HepG2 (cell line): ENCODE measurements at regions not wholly inside any gene's neighbourhood (a gene's known extent, or its start where the extent isn't known, plus 50 kb on each side); places are given as distances from the start of the nearest gene placed in this dataset.
A peak's percentile ranks its signal among the peaks of the same experiment; 100 is the strongest.

ENCODE experiments used
- ARID2 ChIP-seq: sonication (generic); formaldehyde crosslinking; IDR thresholded peaks from 2 replicates; pipeline ENCODE4 v1.8.1; 2022; ENCODE audit warnings: mild to moderate bottlenecking, missing genetic modification reagents, borderline replicate concordance
- BCL3 ChIP-seq: sonication (generic); formaldehyde crosslinking; IDR thresholded peaks from 2 replicates; pipeline ENCODE4 v1.5.1; 2020; ENCODE audit warnings: mild to moderate bottlenecking, missing genetic modification reagents, moderate library complexity
- BRD4 ChIP-seq: sonication (generic); formaldehyde crosslinking; IDR thresholded peaks from 2 replicates; pipeline ENCODE4 v1.4.0; 2020; ENCODE audit warnings: missing genetic modification reagents
- CEBPB ChIP-seq: IDR thresholded peaks from 2 replicates; pipeline ENCODE4 v1.6.1; 2011; ENCODE audit warnings: low read depth, low read length, improper control_type of control experiment, borderline replicate concordance
- GABPB1 ChIP-seq: IDR thresholded peaks from 2 replicates; pipeline ENCODE4 v1.6.1; 2016; ENCODE audit warnings: mild to moderate bottlenecking, missing genetic modification reagents, moderate library complexity, missing compliant biosample characterization
- GATAD2A ChIP-seq: IDR thresholded peaks from 2 replicates; pipeline ENCODE4 v1.6.1; 2016
- HMGA1 ChIP-seq: sonication (generic); formaldehyde crosslinking; conservative IDR thresholded peaks from 2 replicates; pipeline ENCODE4 v1.4.0; 2020; ENCODE audit warnings: missing genetic modification reagents
- HOXA7 ChIP-seq: sonication (generic); formaldehyde crosslinking; IDR thresholded peaks from 2 replicates; pipeline ENCODE4 v1.8.1; 2022; ENCODE audit warnings: mild to moderate bottlenecking, missing genetic modification reagents, moderate library complexity
- JUND ChIP-seq: sonication (generic); formaldehyde crosslinking; IDR thresholded peaks from 2 replicates; pipeline ENCODE4 v1.8.0; 2022; ENCODE audit warnings: mild to moderate bottlenecking, missing genetic modification reagents
- KAT2B ChIP-seq: fragments of 150-350 bp; IDR thresholded peaks from 2 replicates; pipeline ENCODE4 v1.6.1; 2014; ENCODE audit warnings: low read depth, low read length, borderline replicate concordance
- KLF12 ChIP-seq: sonication (generic); formaldehyde crosslinking; IDR thresholded peaks from 2 replicates; pipeline ENCODE4 v1.4.0; 2020; ENCODE audit warnings: missing genetic modification reagents, borderline replicate concordance
- MNT ChIP-seq: fragments of 450-650 bp; IDR thresholded peaks from 2 replicates; pipeline ENCODE4 v1.6.1; 2016
- MYNN ChIP-seq: sonication (generic); formaldehyde crosslinking; IDR thresholded peaks from 2 replicates; pipeline ENCODE4 v1.4.0; 2020; ENCODE audit warnings: mild to moderate bottlenecking, low read depth, missing genetic modification reagents
- NONO ChIP-seq, 2 experiments: fragments of 450-650 bp in 1 of 2; sonication (generic) in 1 of 2; formaldehyde crosslinking in 1 of 2; IDR thresholded peaks in 1 of 2; conservative IDR thresholded peaks in 1 of 2; 2 replicates each; pipeline versions ENCODE4 v1.6.1 to v1.8.0; 2017 to 2022; ENCODE audit warnings: mild to moderate bottlenecking in 1 of 2, missing genetic modification reagents in 1 of 2, moderate library complexity in 1 of 2
- PCBP1 ChIP-seq: fragments of 200-400 bp; formaldehyde crosslinking; IDR thresholded peaks from 2 replicates; pipeline ENCODE4 v1.6.1; 2017; ENCODE audit warnings: mild to moderate bottlenecking, low read depth, low read length, borderline replicate concordance
- PHB2 ChIP-seq: fragments of 450-650 bp; IDR thresholded peaks from 2 replicates; pipeline ENCODE4 v1.6.1; 2018; ENCODE audit not compliant: partially characterized antibody
- TFAP4 ChIP-seq: sonication (generic); IDR thresholded peaks from 2 replicates; pipeline ENCODE4 v1.6.1; 2016; ENCODE audit warnings: low read depth, borderline replicate concordance
- XBP1 ChIP-seq: sonication (generic); formaldehyde crosslinking; IDR thresholded peaks from 2 replicates; pipeline ENCODE4 v1.5.0; 2020; ENCODE audit warnings: missing genetic modification reagents
- XRCC5 ChIP-seq: fragments of 200-400 bp; formaldehyde crosslinking; optimal IDR thresholded peaks from 2 replicates; pipeline ENCODE3; 2017; ENCODE audit warnings: mild to moderate bottlenecking, low read length
- ZNF232 ChIP-seq: sonication (generic); formaldehyde crosslinking; IDR thresholded peaks from 2 replicates; pipeline ENCODE4 v1.4.0; 2020; ENCODE audit warnings: missing genetic modification reagents, borderline replicate concordance
- ZNF44 ChIP-seq: sonication (generic); formaldehyde crosslinking; IDR thresholded peaks from 2 replicates; pipeline ENCODE4 v1.5.1; 2020; ENCODE audit warnings: mild to moderate bottlenecking, missing genetic modification reagents
- ZNF598 ChIP-seq: sonication (generic); formaldehyde crosslinking; IDR thresholded peaks from 2 replicates; pipeline ENCODE4 v1.5.1; 2020; ENCODE audit warnings: mild to moderate bottlenecking, missing genetic modification reagents, borderline replicate concordance
- ZNF660 ChIP-seq: sonication (generic); formaldehyde crosslinking; IDR thresholded peaks from 2 replicates; pipeline ENCODE4 v1.5.1; 2020; ENCODE audit warnings: mild to moderate bottlenecking, low read depth, missing genetic modification reagents, borderline replicate concordance
- ZNF713 ChIP-seq: sonication (generic); formaldehyde crosslinking; IDR thresholded peaks from 2 replicates; pipeline ENCODE4 v1.4.0; 2020; ENCODE audit warnings: mild to moderate bottlenecking, missing genetic modification reagents
- ZSCAN12 ChIP-seq: sonication (generic); formaldehyde crosslinking; IDR thresholded peaks from 2 replicates; pipeline ENCODE4 v1.9.0; 2021; ENCODE audit warnings: mild to moderate bottlenecking, missing genetic modification reagents

GRCh38 chr6:18585032-18585573 is 198.0 kb downstream of the RNF144B start (continued):
- TF ChIP-seq NONO (IDR thresholded peaks at IDR 0.05) (no peak), NONO (CRISPR knock-in tag; conservative IDR thresholded peaks at IDR 0.05) (no peak), TFAP4 (peak; percentile 71; the same call in 1 of the 2 replicates), BCL3 (CRISPR knock-in tag) (no peak), CEBPB (no peak), HOXA7 (CRISPR knock-in tag) (no peak), KLF12 (CRISPR knock-in tag) (no peak), KAT2B (no peak), ZNF713 (CRISPR knock-in tag) (no peak), GATAD2A (CRISPR knock-in tag) (no peak), ARID2 (CRISPR knock-in tag) (no peak), PCBP1 (no peak), XRCC5 (peak; percentile 53), ZNF232 (CRISPR knock-in tag) (no peak), MYNN (CRISPR knock-in tag) (no peak), ZNF44 (CRISPR knock-in tag) (no peak), ZSCAN12 (no peak), XBP1 (CRISPR knock-in tag) (no peak), BRD4 (CRISPR knock-in tag) (no peak), PHB2 (no peak), MNT (no peak), ZNF660 (no peak), JUND (CRISPR knock-in tag) (0 out of 2 replicates have a peak, but pooled peaks have one; percentile 42), HMGA1 (CRISPR knock-in tag) (no peak), GABPB1 (CRISPR knock-in tag) (peak; percentile 40; the same call in 1 of the 2 replicates), ZNF598 (CRISPR knock-in tag) (no peak)
